Left renal pelvis (tissue), 4 donors: ENCODE measurements at regions not wholly inside any gene's neighbourhood (a gene's known extent, or its start where the extent isn't known, plus 50 kb on each side); places are given as distances from the start of the nearest gene placed in this dataset.
"Not testable (repeated sequence)": the region's sequence is repeated elsewhere in the genome, so short reads cannot be mapped to it uniquely, and the experiment has no call there.

Source experiments
- DNase-seq, 4 donors: peaks; one replicate each; pipeline ENCODE4 v3.0.0-alpha.2; 2013; ENCODE audit warnings: low read depth in 4 of 4, low spot score in 3 of 4

GRCh38 chr7:46292741-46293140 is 371.7 kb upstream of the IGFBP3 start:
- DNase-seq, result no peak

- no peak for DNase-seq
Measured at GRCh38 chr7:46291601-46292150, 370.6 kb upstream of the IGFBP3 start.

GRCh38 chr7:46291050-46291438 is 370.0 kb upstream of the IGFBP3 start:
- DNase-seq, result no peak

- DNase-seq, result no peak
Measured at GRCh38 chr7:46290374-46291049, 369.4 kb upstream of the IGFBP3 start.

GRCh38 chr7:46288861-46289260 is 367.8 kb upstream of the IGFBP3 start:
- no peak for DNase-seq

- no peak for DNase-seq
Measured at GRCh38 chr7:46288010-46288409, 366.9 kb upstream of the IGFBP3 start.

- DNase-seq, result no peak
Measured at GRCh38 chr7:46286957-46287356, 365.9 kb upstream of the IGFBP3 start.

GRCh38 chr7:46286356-46286755 is 365.3 kb upstream of the IGFBP3 start:
- no peak for DNase-seq

GRCh38 chr7:46285878-46286277 is 364.8 kb upstream of the IGFBP3 start:
- no peak for DNase-seq

GRCh38 chr7:46283852-46284251 is 362.8 kb upstream of the IGFBP3 start:
- no peak for DNase-seq

GRCh38 chr7:46282155-46282554 is 361.1 kb upstream of the IGFBP3 start:
- DNase-seq, result no peak

- no peak for DNase-seq
Measured at GRCh38 chr7:46281071-46281470, 360.0 kb upstream of the IGFBP3 start.

GRCh38 chr7:46279290-46279689 is 358.2 kb upstream of the IGFBP3 start:
- no peak for DNase-seq

- no peak for DNase-seq
Measured at GRCh38 chr7:46264646-46265045, 343.6 kb upstream of the IGFBP3 start.

GRCh38 chr7:46261638-46262037 is 340.6 kb upstream of the IGFBP3 start:
- DNase-seq, result not testable (repeated sequence)

- no peak for DNase-seq
Measured at GRCh38 chr7:46259947-46260346, 338.9 kb upstream of the IGFBP3 start.

GRCh38 chr7:46257761-46258448 is 336.8 kb upstream of the IGFBP3 start:
- no peak for DNase-seq

GRCh38 chr7:46256870-46257661 is 336.0 kb upstream of the IGFBP3 start:
- DNase-seq, result no peak

- no peak for DNase-seq
Measured at GRCh38 chr7:46253520-46253919, 332.4 kb upstream of the IGFBP3 start.

GRCh38 chr7:46247664-46248063 is 326.6 kb upstream of the IGFBP3 start:
- DNase-seq, result no peak

GRCh38 chr7:46245586-46246111 is 324.6 kb upstream of the IGFBP3 start:
- no peak for DNase-seq
